PC-9 (cell line): ENCODE measurements at regions not wholly inside any gene's neighbourhood (a gene's known extent, or its start where the extent isn't known, plus 50 kb on each side); places are given as distances from the start of the nearest gene placed in this dataset.

Source experiments
- CTCF ChIP-seq: fragments of 200-600 bp; sonication (generic); conservative IDR thresholded peaks from 2 replicates; pipeline ENCODE4 v1.6.1; 2017; ENCODE audit warnings: mixed run types, antibody characterized with exemption, mild to moderate bottlenecking, moderate library complexity
- EZH2 ChIP-seq: fragments of 200-600 bp; sonication (generic); IDR thresholded peaks from 2 replicates; pipeline ENCODE4 v1.8.0; 2017; ENCODE audit warnings: antibody characterized with exemption, low read depth

DNA sequence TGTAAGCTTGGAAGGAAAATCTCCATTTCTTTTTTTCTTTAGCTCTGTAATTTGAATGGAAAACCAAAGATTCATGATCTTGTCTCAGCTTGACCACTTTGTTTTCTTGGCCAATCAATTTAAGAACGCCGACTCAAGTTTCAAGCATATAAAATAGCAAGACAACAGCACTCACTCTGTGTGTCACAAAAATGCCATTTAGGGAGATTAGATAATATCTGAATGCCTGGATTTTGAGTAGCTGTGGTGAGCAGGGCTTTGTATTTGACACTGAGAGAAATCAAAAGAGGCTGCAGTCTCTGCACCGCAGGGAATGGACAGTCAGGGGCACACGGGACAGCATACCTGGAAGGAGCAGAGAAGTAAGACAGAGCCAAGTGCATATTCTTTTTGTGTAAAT is 209.5 kb upstream of the SLC10A2 start:
- no peak for TF ChIP-seq CTCF
- TF ChIP-seq EZH2: no peak
